H1 (cell line): ENCODE measurements at regions not wholly inside any gene's neighbourhood (a gene's known extent, or its start where the extent isn't known, plus 50 kb on each side); places are given as distances from the start of the nearest gene placed in this dataset.

Experiments used
- TAF1 ChIP-seq: IDR thresholded peaks from 2 replicates; pipeline ENCODE4 v1.6.1; 2011; ENCODE audit warnings: mild to moderate bottlenecking, low read depth, low read length
- TF ChIP-seq, protein P1 (sequence below): IDR thresholded peaks from 2 replicates; pipeline ENCODE4 v1.6.1; 2011; ENCODE audit warnings: low read length, improper control_type of control experiment

GRCh38 chr22:49299821-49300231, 527.8 kb downstream of the BRD1 start (continued):
- no peak for TF ChIP-seq TAF1
- TF ChIP-seq, protein P1, sequence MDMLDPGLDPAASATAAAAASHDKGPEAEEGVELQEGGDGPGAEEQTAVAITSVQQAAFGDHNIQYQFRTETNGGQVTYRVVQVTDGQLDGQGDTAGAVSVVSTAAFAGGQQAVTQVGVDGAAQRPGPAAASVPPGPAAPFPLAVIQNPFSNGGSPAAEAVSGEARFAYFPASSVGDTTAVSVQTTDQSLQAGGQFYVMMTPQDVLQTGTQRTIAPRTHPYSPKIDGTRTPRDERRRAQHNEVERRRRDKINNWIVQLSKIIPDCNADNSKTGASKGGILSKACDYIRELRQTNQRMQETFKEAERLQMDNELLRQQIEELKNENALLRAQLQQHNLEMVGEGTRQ: no peak
- TF ChIP-seq, all 59 proteins: peak for 0
